Astrocyte of the spinal cord (primary cell): ENCODE measurements at regions not wholly inside any gene's neighbourhood (a gene's known extent, or its start where the extent isn't known, plus 50 kb on each side); places are given as distances from the start of the nearest gene placed in this dataset.
A peak's percentile ranks its signal among the peaks of the same experiment; 100 is the strongest.
"Not testable (repeated sequence)": the region's sequence is repeated elsewhere in the genome, so short reads cannot be mapped to it uniquely, and the experiment has no call there.

ENCODE experiments used
- DNase-seq: peaks from one replicate; pipeline ENCODE4 v3.0.0; 2011; ENCODE audit warnings: low read depth, low spot score
- H3K4me3 ChIP-seq: 2 replicates; pipeline ENCODE4 v1.5.1; 2011; ENCODE audit warnings: low read depth, mild to moderate bottlenecking, low read length, moderate library complexity
- CTCF ChIP-seq: IDR thresholded peaks from 2 replicates; pipeline ENCODE4 v1.5.1; 2012; ENCODE audit warnings: low read depth, mild to moderate bottlenecking, low read length, inconsistent platforms
- in situ Hi-C: cut with HindIII; loops from 2 replicates; pipeline ENCODE4 v1.10.0; 2017; ENCODE audit warnings: low sequenced_read_pairs

GRCh38 chr2:131754929-131755720, 227.4 kb downstream of the CCDC74A start:
- TF ChIP-seq CTCF: no peak
- no peak overlapping the region for H3K4me3 ChIP-seq
- DNase-seq: no peak
- in situ Hi-C loops: no loop called here

GRCh38 chr2:131756141-131756907, 228.6 kb downstream of the CCDC74A start:
- TF ChIP-seq CTCF: no peak
- DNase-seq: no peak
- in situ Hi-C loops: no loop called here
- H3K4me3 ChIP-seq: no peak overlapping the region

GRCh38 chr2:131758941-131759340, 231.3 kb downstream of the CCDC74A start:
- DNase-seq, in situ Hi-C loops, H3K4me3 ChIP-seq: not testable (repeated sequence)

GRCh38 chr2:131774955-131775555, 247.4 kb downstream of the CCDC74A start:
- DNase-seq, H3K4me3 ChIP-seq, in situ Hi-C loops: not testable (repeated sequence)

- in situ Hi-C loops, DNase-seq: not testable (repeated sequence)
These were observed 248.3 kb downstream of the CCDC74A start for GRCh38 chr2:131775903-131776506.

GRCh38 chr2:131780446-131780845, 252.8 kb downstream of the CCDC74A start:
- DNase-seq, H3K4me3 ChIP-seq, in situ Hi-C loops: not testable (repeated sequence)

More at GRCh38 chr2:131775903-131776506, 248.3 kb downstream of the CCDC74A start:
- not testable (repeated sequence) for H3K4me3 ChIP-seq

- DNase-seq: no peak
- no peak for TF ChIP-seq CTCF
- H3K4me3 ChIP-seq: no peak overlapping the region
- in situ Hi-C loops: no loop called here
These were observed 273.6 kb downstream of the CCDC74A start for GRCh38 chr2:131801210-131801744.

GRCh38 chr2:131801745-131802350, 274.2 kb downstream of the CCDC74A start:
- in situ Hi-C loops: not testable (repeated sequence)
- peak; percentile 39 for TF ChIP-seq CTCF
- peak overlapping the region; percentile 48 for H3K4me3 ChIP-seq
- DNase-seq: peak; percentile 59

GRCh38 chr2:131802351-131802836, 274.7 kb downstream of the CCDC74A start:
- H3K4me3 ChIP-seq: peak overlapping the region; percentile 48
- peak; percentile 16 for DNase-seq
- in situ Hi-C loops: not testable (repeated sequence)

- DNase-seq, in situ Hi-C loops, H3K4me3 ChIP-seq: not testable (repeated sequence)
These were observed 275.5 kb downstream of the CCDC74A start for GRCh38 chr2:131803237-131803636.

- in situ Hi-C loops, DNase-seq: not testable (repeated sequence)
These were observed 284.9 kb downstream of the CCDC74A start for GRCh38 chr2:131812605-131813004.

More at GRCh38 chr2:131812605-131813004, 284.9 kb downstream of the CCDC74A start:
- H3K4me3 ChIP-seq: not testable (repeated sequence)
